Trophoblast cell (in vitro differentiated cells and primary cell): ENCODE measurements at regions not wholly inside any gene's neighbourhood (a gene's known extent, or its start where the extent isn't known, plus 50 kb on each side); places are given as distances from the start of the nearest gene placed in this dataset.
"Not testable (repeated sequence)": the region's sequence is repeated elsewhere in the genome, so short reads cannot be mapped to it uniquely, and the experiment has no call there.

Experiments
- DNase-seq, 2 donors: peaks; one replicate each; pipeline ENCODE4 v3.0.0-alpha.2; 2016
- H2AFZ ChIP-seq: 2 replicates; pipeline ENCODE4 v1.6.1; 2013; ENCODE audit warnings: low read length, moderate library complexity, mild to moderate bottlenecking; ENCODE audit not compliant: insufficient read depth, poor library complexity
- H2AK5ac ChIP-seq: 2 replicates; pipeline ENCODE4 v1.6.1; 2013; ENCODE audit warnings: mild to moderate bottlenecking, low read length
- H2BK120ac ChIP-seq: 2 replicates; pipeline ENCODE4 v1.6.1; 2013; ENCODE audit warnings: low read length, mild to moderate bottlenecking, moderate library complexity; ENCODE audit not compliant: insufficient read depth, poor library complexity
- H2BK12ac ChIP-seq: 2 replicates; pipeline ENCODE4 v1.6.1; 2013; ENCODE audit warnings: mild to moderate bottlenecking, low read length, moderate library complexity
- H2BK5ac ChIP-seq: 2 replicates; pipeline ENCODE4 v1.6.1; 2013; ENCODE audit warnings: low read length, low read depth, moderate library complexity, mild to moderate bottlenecking; ENCODE audit not compliant: poor library complexity
- H3K14ac ChIP-seq: 2 replicates; pipeline ENCODE4 v1.6.1; 2013; ENCODE audit warnings: mild to moderate bottlenecking, low read length
- H3K18ac ChIP-seq: 2 replicates; pipeline ENCODE4 v1.6.1; 2013; ENCODE audit warnings: mild to moderate bottlenecking, low read length
- H3K23ac ChIP-seq: 2 replicates; pipeline ENCODE4 v1.6.1; 2013; ENCODE audit warnings: low read length
- H3K27ac ChIP-seq: 2 replicates; pipeline ENCODE4 v1.5.1; 2013; ENCODE audit warnings: low read depth, mild to moderate bottlenecking, inconsistent platforms, low read length, moderate library complexity
- H3K27me3 ChIP-seq: 2 replicates; pipeline ENCODE4 v1.6.1; 2013; ENCODE audit warnings: inconsistent platforms, mild to moderate bottlenecking, low read length, moderate library complexity; ENCODE audit not compliant: insufficient read depth
- H3K36me3 ChIP-seq, 2 experiments: 1 replicate in 1 of 2; 2 replicates in 1 of 2; pipeline ENCODE4 v1.6.1; 2013; ENCODE audit warnings: low read length in 2 of 2, mild to moderate bottlenecking in 2 of 2, moderate library complexity in 1 of 2; ENCODE audit not compliant: insufficient read depth in 2 of 2, control insufficient read depth in 1 of 2
- H3K4ac ChIP-seq: 2 replicates; pipeline ENCODE4 v1.6.1; 2013; ENCODE audit warnings: low read depth, mild to moderate bottlenecking, low read length, moderate library complexity
- H3K4me1 ChIP-seq, 2 experiments: 1 replicate in 1 of 2; 2 replicates in 1 of 2; pipeline ENCODE4 v1.6.1; 2013; ENCODE audit warnings: low read length in 2 of 2, mild to moderate bottlenecking in 2 of 2, moderate library complexity in 1 of 2; ENCODE audit not compliant: insufficient read depth in 2 of 2, control insufficient read depth in 1 of 2
- H3K4me2 ChIP-seq: 2 replicates; pipeline ENCODE4 v1.6.1; 2013; ENCODE audit warnings: inconsistent platforms, mild to moderate bottlenecking, low read length, moderate library complexity
- H3K4me3 ChIP-seq: 2 replicates; pipeline ENCODE4 v1.5.1; 2013; ENCODE audit warnings: mild to moderate bottlenecking, low read depth, low read length, inconsistent platforms
- H3K79me1 ChIP-seq: one replicate; pipeline ENCODE4 v1.6.1; 2013; ENCODE audit warnings: low read length
- H3K79me2 ChIP-seq: 2 replicates; pipeline ENCODE4 v1.6.1; 2013; ENCODE audit warnings: low read length, mild to moderate bottlenecking; ENCODE audit not compliant: control insufficient read depth, insufficient read depth, poor library complexity
- H3K9ac ChIP-seq: 2 replicates; pipeline ENCODE4 v1.6.1; 2013; ENCODE audit warnings: mild to moderate bottlenecking, low read length
- H3K9me3 ChIP-seq: 2 replicates; pipeline ENCODE4 v1.6.1; 2013; ENCODE audit warnings: low read depth, mild to moderate bottlenecking, control low read depth, inconsistent platforms, low read length; ENCODE audit not compliant: insufficient read depth
- H4K12ac ChIP-seq: 2 replicates; pipeline ENCODE4 v1.6.1; 2013; ENCODE audit warnings: low read depth, mild to moderate bottlenecking, low read length, moderate library complexity
- H4K8ac ChIP-seq: 2 replicates; pipeline ENCODE4 v1.6.1; 2013; ENCODE audit warnings: low read depth, mild to moderate bottlenecking, low read length, moderate library complexity
- H4K91ac ChIP-seq: one replicate; pipeline ENCODE4 v1.6.1; 2013; ENCODE audit warnings: low read depth, mild to moderate bottlenecking, low read length, moderate library complexity
- WGBS: extraction: QIAGEN DNeasy Blood & Tissue Kit; methylation state at CpG from one replicate; pipeline ENCODE4 v1.1.7; 2013; ENCODE audit warnings: missing lambda C conversion rate; ENCODE audit not compliant: insufficient read length, insufficient coverage; ENCODE audit errors: extremely low coverage; 5-methylcytosine and 5-hydroxymethylcytosine counted together

- not testable (repeated sequence) for H3K18ac ChIP-seq, H3K27ac ChIP-seq, H3K36me3 ChIP-seq, H3K79me1 ChIP-seq, H2BK120ac ChIP-seq, H3K4me3 ChIP-seq, H3K4me1 ChIP-seq, H3K27me3 ChIP-seq, H3K9me3 ChIP-seq, H3K79me2 ChIP-seq, H4K91ac ChIP-seq, H3K23ac ChIP-seq, DNase-seq, H4K8ac ChIP-seq, H2AK5ac ChIP-seq, H4K12ac ChIP-seq, H3K4me2 ChIP-seq, H3K9ac ChIP-seq, H2AFZ ChIP-seq, H2BK5ac ChIP-seq, H2BK12ac ChIP-seq, H3K4ac ChIP-seq, H3K14ac ChIP-seq
- no CpG with 5 or more reads among the region's 13 CpGs for WGBS
Observed at GRCh38 chr1:185526-185925, 266.0 kb downstream of the OR4F29 start.

GRCh38 chr1:184336-184686, 267.2 kb downstream of the OR4F29 start:
- H2BK120ac ChIP-seq, H2BK12ac ChIP-seq, H3K4ac ChIP-seq, H3K79me1 ChIP-seq, H4K12ac ChIP-seq, H4K91ac ChIP-seq, H3K4me2 ChIP-seq, H2AFZ ChIP-seq, H3K27ac ChIP-seq, H3K4me3 ChIP-seq, H3K14ac ChIP-seq, H2AK5ac ChIP-seq, H3K79me2 ChIP-seq, H2BK5ac ChIP-seq, H4K8ac ChIP-seq, H3K23ac ChIP-seq, H3K4me1 ChIP-seq, H3K27me3 ChIP-seq, H3K9me3 ChIP-seq, H3K36me3 ChIP-seq, H3K9ac ChIP-seq, H3K18ac ChIP-seq, DNase-seq: not testable (repeated sequence)
- WGBS: no CpG with 5 or more reads among the region's 3 CpGs

GRCh38 chr1:183620-184335, 267.7 kb downstream of the OR4F29 start:
- H3K79me1 ChIP-seq, H4K8ac ChIP-seq, H3K27ac ChIP-seq, H3K4ac ChIP-seq, H3K14ac ChIP-seq, H4K12ac ChIP-seq, H2AK5ac ChIP-seq, H4K91ac ChIP-seq, H2BK120ac ChIP-seq, H3K4me1 ChIP-seq, H3K79me2 ChIP-seq, H3K18ac ChIP-seq, H3K36me3 ChIP-seq, H3K4me3 ChIP-seq, H3K9ac ChIP-seq, H2AFZ ChIP-seq, H3K9me3 ChIP-seq, H3K27me3 ChIP-seq, H3K23ac ChIP-seq, DNase-seq, H2BK5ac ChIP-seq, H3K4me2 ChIP-seq, H2BK12ac ChIP-seq: not testable (repeated sequence)
- no CpG with 5 or more reads among the region's 13 CpGs for WGBS

GRCh38 chr1:183081-183480, 268.4 kb downstream of the OR4F29 start:
- H2AK5ac ChIP-seq, H3K36me3 ChIP-seq, H3K79me1 ChIP-seq, H2BK5ac ChIP-seq, DNase-seq, H4K12ac ChIP-seq, H3K4ac ChIP-seq, H3K4me2 ChIP-seq, H3K79me2 ChIP-seq, H3K27me3 ChIP-seq, H2AFZ ChIP-seq, H3K4me1 ChIP-seq, H3K9me3 ChIP-seq, H2BK12ac ChIP-seq, H3K23ac ChIP-seq, H2BK120ac ChIP-seq, H4K8ac ChIP-seq, H3K27ac ChIP-seq, H3K4me3 ChIP-seq, H3K18ac ChIP-seq, H3K14ac ChIP-seq, H4K91ac ChIP-seq, H3K9ac ChIP-seq: not testable (repeated sequence)
- no CpG with 5 or more reads among the region's 10 CpGs for WGBS
